HG03103 (cell line): ENCODE measurements at regions not wholly inside any gene's neighbourhood (a gene's known extent, or its start where the extent isn't known, plus 50 kb on each side); places are given as distances from the start of the nearest gene placed in this dataset.
A peak's percentile ranks its signal among the peaks of the same experiment; 100 is the strongest.
"Not testable (repeated sequence)": the region's sequence is repeated elsewhere in the genome, so short reads cannot be mapped to it uniquely, and the experiment has no call there.

Source experiments
- ATAC-seq: cut with Tn5 transposase; IDR thresholded peaks from one replicate; pipeline ENCODE4 v1.9.1; 2021; ENCODE audit warnings: low read depth; ENCODE audit not compliant: unreplicated experiment

GRCh38 chr2:8244639-8245038 is 437.2 kb upstream of the ID2 start:
- no peak for ATAC-seq

GRCh38 chr2:8246137-8246536 is 435.7 kb upstream of the ID2 start:
- no peak for ATAC-seq

- no peak for ATAC-seq
These were observed 433.8 kb upstream of the ID2 start for GRCh38 chr2:8247905-8248622.

- ATAC-seq = no peak
These were observed 433.3 kb upstream of the ID2 start for GRCh38 chr2:8248623-8248957.

GRCh38 chr2:8249141-8249540 is 432.7 kb upstream of the ID2 start:
- ATAC-seq = no peak

GRCh38 chr2:8249769-8250168 is 432.1 kb upstream of the ID2 start:
- ATAC-seq = no peak

GRCh38 chr2:8250290-8250689 is 431.6 kb upstream of the ID2 start:
- not testable (repeated sequence) for ATAC-seq

GRCh38 chr2:8251291-8251690 is 430.6 kb upstream of the ID2 start:
- no peak for ATAC-seq

GRCh38 chr2:8251856-8252255 is 430.0 kb upstream of the ID2 start:
- no peak for ATAC-seq

- ATAC-seq = peak; percentile 84
These were observed 428.7 kb upstream of the ID2 start for GRCh38 chr2:8252997-8253694.

GRCh38 chr2:8253781-8254180 is 428.1 kb upstream of the ID2 start:
- no peak for ATAC-seq

GRCh38 chr2:8254214-8254613 is 427.6 kb upstream of the ID2 start:
- ATAC-seq = not testable (repeated sequence)

GRCh38 chr2:8254791-8255447 is 426.9 kb upstream of the ID2 start:
- no peak for ATAC-seq

GRCh38 chr2:8255448-8255800 is 426.4 kb upstream of the ID2 start:
- no peak for ATAC-seq

- no peak for ATAC-seq
These were observed 425.0 kb upstream of the ID2 start for GRCh38 chr2:8256905-8257304.

- no peak for ATAC-seq
These were observed 424.4 kb upstream of the ID2 start for GRCh38 chr2:8257502-8257901.

- no peak for ATAC-seq
These were observed 423.4 kb upstream of the ID2 start for GRCh38 chr2:8258406-8258805.

GRCh38 chr2:8259106-8259840 is 422.6 kb upstream of the ID2 start:
- ATAC-seq = no peak

GRCh38 chr2:8259841-8260178 is 422.0 kb upstream of the ID2 start:
- no peak for ATAC-seq

- ATAC-seq = no peak
These were observed 421.6 kb upstream of the ID2 start for GRCh38 chr2:8260213-8260612.

- no peak for ATAC-seq
These were observed 418.0 kb upstream of the ID2 start for GRCh38 chr2:8263901-8264300.
